ENCODE measurements at regions not wholly inside any gene's neighbourhood (a gene's known extent, or its start where the extent isn't known, plus 50 kb on each side); places are given as distances from the start of the nearest gene placed in this dataset.
"Not testable (repeated sequence)": the region's sequence is repeated elsewhere in the genome, so short reads cannot be mapped to it uniquely, and the experiment has no call there.

- no peaks in the 10 kb centered on the region for H3K4me1 ChIP-seq (ENCODE audit: control insufficient read depth, insufficient read depth, low read length)
- no peaks in the 10 kb centered on the region for H3K27me3 ChIP-seq (ENCODE audit: control insufficient read depth, insufficient read depth, low read length)
- H3K9me3 ChIP-seq (ENCODE audit: control insufficient read depth, insufficient read depth, low read length): no peaks in the 10 kb centered on the region
- H3K36me3 ChIP-seq (ENCODE audit: control insufficient read depth, insufficient read depth, low read length): no peaks in the 10 kb centered on the region
- H3K4me3 ChIP-seq (ENCODE audit: low read depth, low read length): no peak overlapping the region
- H3K27ac ChIP-seq (ENCODE audit: low read depth, low read length): no peak overlapping the region
- H3K9ac ChIP-seq (ENCODE audit: low read depth, low read length): no peak overlapping the region
Observed at GRCh38 chr5:85375525-85375924, 990.8 kb upstream of the EDIL3 start.

GRCh38 chr5:85388770-85389169, 1004.1 kb upstream of the EDIL3 start:
- no peak overlapping the region for H3K27ac ChIP-seq (ENCODE audit: low read depth, low read length)
- H3K9me3 ChIP-seq (ENCODE audit: control insufficient read depth, insufficient read depth, low read length): no peaks in the 10 kb centered on the region
- H3K9ac ChIP-seq (ENCODE audit: low read depth, low read length): no peak overlapping the region
- no peak overlapping the region for H3K4me3 ChIP-seq (ENCODE audit: low read depth, low read length)
- no peaks in the 10 kb centered on the region for H3K27me3 ChIP-seq (ENCODE audit: control insufficient read depth, insufficient read depth, low read length)
- no peaks in the 10 kb centered on the region for H3K36me3 ChIP-seq (ENCODE audit: control insufficient read depth, insufficient read depth, low read length)
- H3K4me1 ChIP-seq (ENCODE audit: control insufficient read depth, insufficient read depth, low read length): no peaks in the 10 kb centered on the region

GRCh38 chr5:85392309-85392708, 1007.6 kb upstream of the EDIL3 start:
- H3K27me3 ChIP-seq (ENCODE audit: control insufficient read depth, insufficient read depth, low read length); H3K36me3 ChIP-seq (ENCODE audit: control insufficient read depth, insufficient read depth, low read length); H3K9me3 ChIP-seq (ENCODE audit: control insufficient read depth, insufficient read depth, low read length): not testable (repeated sequence)

GRCh38 chr5:85395526-85395925, 1010.8 kb upstream of the EDIL3 start:
- Histone ChIP-seq H3K36me3 (ENCODE audit: control insufficient read depth, insufficient read depth, low read length) (no peaks in the 10 kb centered on the region), H3K4me1 (ENCODE audit: control insufficient read depth, insufficient read depth, low read length) (no peaks in the 10 kb centered on the region), H3K27ac (ENCODE audit: low read depth, low read length) (no peak overlapping the region), H3K27me3 (ENCODE audit: control insufficient read depth, insufficient read depth, low read length) (no peaks in the 10 kb centered on the region), H3K9ac (ENCODE audit: low read depth, low read length) (no peak overlapping the region), H3K9me3 (ENCODE audit: control insufficient read depth, insufficient read depth, low read length) (no peaks in the 10 kb centered on the region), H3K4me3 (ENCODE audit: low read depth, low read length) (no peak overlapping the region)

More at GRCh38 chr5:85392309-85392708, 1007.6 kb upstream of the EDIL3 start:
- H3K4me3 ChIP-seq (ENCODE audit: low read depth, low read length); H3K27ac ChIP-seq (ENCODE audit: low read depth, low read length); H3K4me1 ChIP-seq (ENCODE audit: control insufficient read depth, insufficient read depth, low read length); H3K9ac ChIP-seq (ENCODE audit: low read depth, low read length): not testable (repeated sequence)

- Histone ChIP-seq H3K36me3 (ENCODE audit: control insufficient read depth, insufficient read depth, low read length) (no peaks in the 10 kb centered on the region), H3K9ac (ENCODE audit: low read depth, low read length) (no peak overlapping the region), H3K4me3 (ENCODE audit: low read depth, low read length) (no peak overlapping the region), H3K4me1 (ENCODE audit: control insufficient read depth, insufficient read depth, low read length) (no peaks in the 10 kb centered on the region), H3K27me3 (ENCODE audit: control insufficient read depth, insufficient read depth, low read length) (no peaks in the 10 kb centered on the region), H3K9me3 (ENCODE audit: control insufficient read depth, insufficient read depth, low read length) (no peaks in the 10 kb centered on the region), H3K27ac (ENCODE audit: low read depth, low read length) (no peak overlapping the region)
Observed at GRCh38 chr5:85397451-85397850, 1012.8 kb upstream of the EDIL3 start.

GRCh38 chr5:85428426-85428934, 1043.8 kb upstream of the EDIL3 start:
- Histone ChIP-seq H3K4me1 (ENCODE audit: control insufficient read depth, insufficient read depth, low read length) (no peaks in the 10 kb centered on the region), H3K27ac (ENCODE audit: low read depth, low read length) (no peak overlapping the region), H3K4me3 (ENCODE audit: low read depth, low read length) (no peak overlapping the region), H3K9me3 (ENCODE audit: control insufficient read depth, insufficient read depth, low read length) (peaks cover 12% of the 10 kb centered on the region), H3K36me3 (ENCODE audit: control insufficient read depth, insufficient read depth, low read length) (no peaks in the 10 kb centered on the region), H3K27me3 (ENCODE audit: control insufficient read depth, insufficient read depth, low read length) (no peaks in the 10 kb centered on the region), H3K9ac (ENCODE audit: low read depth, low read length) (no peak overlapping the region)

GRCh38 chr5:85431726-85432125, 1047.0 kb upstream of the EDIL3 start:
- not testable (repeated sequence) for H3K36me3 ChIP-seq (ENCODE audit: control insufficient read depth, insufficient read depth, low read length); H3K4me3 ChIP-seq (ENCODE audit: low read depth, low read length); H3K27me3 ChIP-seq (ENCODE audit: control insufficient read depth, insufficient read depth, low read length); H3K9ac ChIP-seq (ENCODE audit: low read depth, low read length); H3K27ac ChIP-seq (ENCODE audit: low read depth, low read length); H3K4me1 ChIP-seq (ENCODE audit: control insufficient read depth, insufficient read depth, low read length)
- peaks cover 12% of the 10 kb centered on the region for H3K9me3 ChIP-seq (ENCODE audit: control insufficient read depth, insufficient read depth, low read length)

GRCh38 chr5:85441156-85441555, 1056.5 kb upstream of the EDIL3 start:
- no peak overlapping the region for H3K9ac ChIP-seq (ENCODE audit: low read depth, low read length)
- no peaks in the 10 kb centered on the region for H3K4me1 ChIP-seq (ENCODE audit: control insufficient read depth, insufficient read depth, low read length)
- H3K27me3 ChIP-seq (ENCODE audit: control insufficient read depth, insufficient read depth, low read length): no peaks in the 10 kb centered on the region
- H3K36me3 ChIP-seq (ENCODE audit: control insufficient read depth, insufficient read depth, low read length): no peaks in the 10 kb centered on the region
- no peaks in the 10 kb centered on the region for H3K9me3 ChIP-seq (ENCODE audit: control insufficient read depth, insufficient read depth, low read length)
- H3K27ac ChIP-seq (ENCODE audit: low read depth, low read length): no peak overlapping the region
- H3K4me3 ChIP-seq (ENCODE audit: low read depth, low read length): no peak overlapping the region

GRCh38 chr5:85441853-85442252, 1057.2 kb upstream of the EDIL3 start:
- no peaks in the 10 kb centered on the region for H3K27me3 ChIP-seq (ENCODE audit: control insufficient read depth, insufficient read depth, low read length)
- no peaks in the 10 kb centered on the region for H3K9me3 ChIP-seq (ENCODE audit: control insufficient read depth, insufficient read depth, low read length)
- no peak overlapping the region for H3K27ac ChIP-seq (ENCODE audit: low read depth, low read length)
- no peaks in the 10 kb centered on the region for H3K36me3 ChIP-seq (ENCODE audit: control insufficient read depth, insufficient read depth, low read length)
- no peaks in the 10 kb centered on the region for H3K4me1 ChIP-seq (ENCODE audit: control insufficient read depth, insufficient read depth, low read length)
- no peak overlapping the region for H3K9ac ChIP-seq (ENCODE audit: low read depth, low read length)
- no peak overlapping the region for H3K4me3 ChIP-seq (ENCODE audit: low read depth, low read length)

- no peaks in the 10 kb centered on the region for H3K36me3 ChIP-seq (ENCODE audit: control insufficient read depth, insufficient read depth, low read length)
- no peak overlapping the region for H3K4me3 ChIP-seq (ENCODE audit: low read depth, low read length)
- H3K27me3 ChIP-seq (ENCODE audit: control insufficient read depth, insufficient read depth, low read length): no peaks in the 10 kb centered on the region
- no peak overlapping the region for H3K9ac ChIP-seq (ENCODE audit: low read depth, low read length)
- H3K27ac ChIP-seq (ENCODE audit: low read depth, low read length): no peak overlapping the region
- H3K4me1 ChIP-seq (ENCODE audit: control insufficient read depth, insufficient read depth, low read length): no peaks in the 10 kb centered on the region
- H3K9me3 ChIP-seq (ENCODE audit: control insufficient read depth, insufficient read depth, low read length): no peaks in the 10 kb centered on the region
Observed at GRCh38 chr5:85452322-85453025, 1067.8 kb upstream of the EDIL3 start.

GRCh38 chr5:85453026-85453349, 1068.3 kb upstream of the EDIL3 start:
- H3K27ac ChIP-seq (ENCODE audit: low read depth, low read length): no peak overlapping the region
- H3K4me3 ChIP-seq (ENCODE audit: low read depth, low read length): no peak overlapping the region
- H3K9me3 ChIP-seq (ENCODE audit: control insufficient read depth, insufficient read depth, low read length): no peaks in the 10 kb centered on the region
- H3K4me1 ChIP-seq (ENCODE audit: control insufficient read depth, insufficient read depth, low read length): no peaks in the 10 kb centered on the region
- no peak overlapping the region for H3K9ac ChIP-seq (ENCODE audit: low read depth, low read length)
- no peaks in the 10 kb centered on the region for H3K36me3 ChIP-seq (ENCODE audit: control insufficient read depth, insufficient read depth, low read length)
- no peaks in the 10 kb centered on the region for H3K27me3 ChIP-seq (ENCODE audit: control insufficient read depth, insufficient read depth, low read length)

All from HUES48 (cell line).